NCI-H1694 (cell line): ENCODE measurements at regions not wholly inside any gene's neighbourhood (a gene's known extent, or its start where the extent isn't known, plus 50 kb on each side); places are given as distances from the start of the nearest gene placed in this dataset.
"Not testable (repeated sequence)": the region's sequence is repeated elsewhere in the genome, so short reads cannot be mapped to it uniquely, and the experiment has no call there.

Experiments
- DNase-seq: peaks from one replicate; lab custom pipeline; 2025; lab: John Stamatoyannopoulos, UW

DNA sequence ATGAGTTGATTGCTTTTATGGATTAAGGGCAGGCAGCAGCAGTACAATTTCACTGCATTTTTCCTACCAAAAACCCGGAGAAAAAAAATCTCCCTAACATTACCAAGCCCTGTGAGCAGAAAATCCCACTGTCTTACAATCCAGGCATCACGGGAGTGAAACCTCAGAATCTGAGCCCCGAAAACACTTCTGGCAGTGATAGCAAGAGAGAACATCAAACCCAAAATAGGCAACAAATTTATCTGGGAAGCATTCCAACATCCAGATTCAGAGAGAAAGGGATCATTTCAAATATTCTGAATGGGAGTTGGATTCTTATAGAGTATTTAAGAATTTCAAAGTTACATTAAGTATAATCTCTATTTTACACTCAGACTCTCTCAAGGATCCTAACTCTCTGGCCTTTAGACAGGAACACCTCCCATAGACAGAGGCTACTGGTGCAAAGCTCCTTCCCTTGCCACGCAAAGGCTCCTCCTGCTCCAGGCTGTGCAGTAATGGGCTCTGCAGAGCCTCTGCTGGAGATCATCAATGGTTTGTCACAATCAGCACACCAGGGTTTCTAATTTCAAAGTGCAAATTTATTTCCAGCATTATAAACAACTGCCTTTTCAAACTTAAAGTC lies 256.9 kb downstream of the PARM1 start:
- DNase-seq, result no peak

DNA sequence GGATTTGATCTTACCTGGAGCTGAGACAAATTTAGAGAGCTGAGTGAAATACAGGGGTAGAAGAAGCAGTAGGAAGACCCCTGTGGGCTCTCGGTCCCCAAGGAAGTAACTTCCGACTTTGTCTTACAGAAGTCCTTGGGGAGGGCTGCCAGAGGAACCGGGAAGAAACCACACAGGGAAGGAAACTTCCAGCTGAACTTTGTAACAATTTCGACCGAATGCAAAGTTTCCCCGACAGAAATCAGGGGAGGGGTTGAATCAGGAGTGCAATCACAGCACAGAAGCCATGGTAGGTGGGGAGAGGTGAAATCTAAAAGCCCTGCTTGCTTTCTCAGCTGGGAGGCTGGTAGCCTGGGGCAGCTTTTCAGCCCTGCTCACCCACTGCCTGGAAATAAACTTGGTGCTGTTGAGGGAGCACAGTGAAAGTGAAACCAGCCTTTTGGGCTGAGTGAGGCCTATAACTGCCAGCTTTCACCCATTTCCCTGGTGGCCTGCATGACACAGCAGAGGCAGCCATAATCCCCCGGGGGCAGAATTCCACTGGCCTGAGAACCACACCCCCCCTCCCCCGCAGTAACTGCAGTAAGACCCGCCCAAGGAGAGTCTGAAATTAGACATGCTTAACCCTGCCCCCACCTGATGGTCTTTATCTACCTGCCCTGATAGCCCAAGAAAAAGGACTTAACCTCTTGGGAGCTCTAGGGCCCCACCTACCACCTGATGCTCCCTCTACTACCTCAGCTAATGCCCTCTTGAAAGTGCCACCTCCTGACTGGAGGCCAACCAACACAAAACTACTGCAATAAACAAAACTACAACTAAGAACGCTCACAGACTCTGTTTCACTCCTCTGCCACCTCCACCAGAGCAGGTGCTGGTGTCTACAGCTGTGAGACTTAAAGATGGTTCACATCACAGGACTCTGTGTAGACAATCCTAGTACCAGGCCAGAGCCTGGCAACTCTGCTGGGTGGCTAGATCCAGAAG lies 248.2 kb downstream of the PARM1 start:
- no peak for DNase-seq

DNA sequence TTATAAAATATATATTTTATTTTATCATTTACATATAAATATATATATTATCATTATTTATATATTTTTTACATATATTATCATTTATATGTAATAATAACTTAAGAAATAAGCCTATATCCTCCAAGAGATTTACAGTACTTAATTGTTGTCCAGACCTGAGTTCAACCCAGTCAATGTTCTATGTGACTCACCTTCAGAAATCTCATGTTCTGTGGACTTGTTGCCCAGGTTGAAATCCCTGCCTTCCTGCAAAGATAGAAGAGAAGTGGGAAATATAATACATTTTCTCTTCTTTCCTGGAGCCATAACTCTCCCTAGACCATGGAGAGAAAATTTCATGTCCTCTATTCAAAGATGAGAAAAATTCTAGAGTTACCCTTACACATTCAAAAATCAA lies 247.3 kb downstream of the PARM1 start:
- DNase-seq, result no peak

DNA sequence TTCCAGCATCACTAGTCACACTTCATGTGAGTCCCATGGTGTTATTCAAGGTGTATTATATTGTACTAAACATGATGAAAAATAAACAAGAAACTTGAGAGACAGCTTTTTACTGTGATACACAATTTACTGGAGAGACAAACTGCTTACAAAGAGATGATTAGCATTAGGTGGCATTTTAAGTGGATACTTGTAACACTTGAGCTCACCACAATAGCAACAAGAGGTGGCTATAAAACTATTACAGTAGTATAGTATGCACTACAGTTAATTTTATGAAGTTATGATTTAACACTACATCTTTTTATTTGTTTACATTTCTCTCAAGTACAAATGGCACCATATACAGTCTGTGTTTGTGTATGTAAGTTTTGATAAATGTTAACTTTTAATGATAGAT lies 246.6 kb downstream of the PARM1 start:
- no peak for DNase-seq

DNA sequence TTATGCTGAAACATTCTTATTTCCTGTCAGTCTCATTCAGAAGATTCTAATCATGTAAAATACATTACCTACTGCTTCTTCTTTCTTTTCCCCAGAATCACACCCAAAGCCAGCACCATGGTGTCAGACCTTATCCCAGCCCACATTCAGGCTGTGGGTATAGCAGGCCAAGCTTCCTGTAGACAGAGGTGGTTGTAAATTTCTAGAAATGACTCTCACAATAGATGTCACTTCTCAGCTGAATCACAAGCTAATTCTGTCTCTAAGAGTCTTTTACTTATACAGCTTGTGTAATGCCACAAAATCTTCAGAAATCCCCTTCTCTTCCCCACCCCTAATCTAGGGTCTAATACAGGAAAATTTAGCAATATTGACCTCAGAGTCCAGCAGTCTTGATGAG lies 239.6 kb downstream of the PARM1 start:
- DNase-seq, result no peak

DNA sequence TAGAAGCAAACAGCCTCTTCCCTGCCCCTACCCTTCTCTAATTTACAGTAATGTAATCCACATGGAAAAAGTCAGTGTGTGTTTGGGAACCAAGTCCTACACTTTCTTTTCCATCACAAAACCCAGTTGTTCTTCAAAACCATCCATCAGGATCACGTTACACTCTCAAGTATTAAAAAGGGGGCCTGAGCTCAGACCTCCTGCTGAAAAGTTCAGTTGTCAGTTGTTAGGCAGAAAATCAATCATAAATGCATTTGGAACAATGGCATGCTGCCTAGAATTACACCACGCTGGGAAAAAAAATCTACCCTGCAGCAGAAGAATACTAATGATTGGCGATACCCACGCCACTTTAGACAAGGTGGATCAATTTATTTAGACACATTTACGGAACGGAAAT lies 236.5 kb downstream of the PARM1 start:
- no peak for DNase-seq

DNA sequence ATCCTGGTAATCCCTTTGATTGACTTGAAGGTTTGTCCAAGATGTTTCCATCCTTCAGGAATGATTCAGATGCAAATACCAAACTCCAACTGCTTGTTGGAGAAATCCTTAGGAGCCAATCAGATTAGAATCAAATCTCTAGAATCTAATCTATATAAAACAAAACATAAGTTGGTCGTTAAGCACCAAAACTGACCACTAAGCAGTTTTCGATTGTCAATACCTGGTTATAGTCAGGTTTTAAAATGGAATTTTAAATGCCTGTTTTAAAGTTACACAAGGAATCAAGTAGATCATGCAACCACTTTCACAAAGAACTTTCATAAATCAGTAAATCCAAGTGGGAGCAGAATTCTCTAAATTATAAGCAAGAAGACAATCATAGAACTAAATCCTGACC lies 236.1 kb downstream of the PARM1 start:
- no peak for DNase-seq

DNA sequence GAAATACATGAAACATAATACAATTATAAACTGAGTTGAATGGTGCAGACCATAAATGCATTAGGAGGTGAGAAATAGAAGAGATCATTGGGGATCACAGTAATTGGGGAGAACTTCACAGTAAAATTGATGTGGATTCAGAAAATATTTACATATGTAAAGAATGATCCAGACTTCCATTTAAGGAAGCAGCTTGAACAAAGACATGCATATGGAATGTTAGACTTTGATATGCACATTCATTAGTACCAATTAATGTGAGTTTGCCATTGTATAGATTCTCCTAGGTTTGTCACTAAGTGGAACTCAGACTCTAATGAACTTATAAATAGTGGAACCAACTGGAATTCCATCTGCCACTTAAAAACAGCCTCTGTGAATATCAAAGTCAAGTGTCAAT lies 235.6 kb downstream of the PARM1 start:
- DNase-seq, result no peak

DNA sequence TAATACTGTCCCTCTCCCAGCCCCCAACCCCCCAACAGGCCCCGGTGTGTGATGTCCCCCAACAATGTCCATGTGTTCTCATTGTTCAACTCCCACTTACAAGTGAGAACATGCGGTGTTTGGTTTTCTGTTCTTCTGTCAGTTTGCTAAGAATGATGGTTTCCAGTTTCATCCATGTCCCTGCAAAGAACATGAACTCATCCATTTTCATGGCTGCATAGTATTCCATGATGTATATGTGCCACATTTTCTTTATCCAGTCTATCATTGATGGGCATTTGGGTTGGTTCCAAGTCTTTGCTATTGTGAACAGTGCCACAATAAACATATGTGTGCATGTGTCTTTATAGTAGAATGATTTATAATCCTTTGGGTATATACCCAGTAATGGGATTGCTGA lies 232.2 kb downstream of the PARM1 start:
- DNase-seq, result not testable (repeated sequence)

DNA sequence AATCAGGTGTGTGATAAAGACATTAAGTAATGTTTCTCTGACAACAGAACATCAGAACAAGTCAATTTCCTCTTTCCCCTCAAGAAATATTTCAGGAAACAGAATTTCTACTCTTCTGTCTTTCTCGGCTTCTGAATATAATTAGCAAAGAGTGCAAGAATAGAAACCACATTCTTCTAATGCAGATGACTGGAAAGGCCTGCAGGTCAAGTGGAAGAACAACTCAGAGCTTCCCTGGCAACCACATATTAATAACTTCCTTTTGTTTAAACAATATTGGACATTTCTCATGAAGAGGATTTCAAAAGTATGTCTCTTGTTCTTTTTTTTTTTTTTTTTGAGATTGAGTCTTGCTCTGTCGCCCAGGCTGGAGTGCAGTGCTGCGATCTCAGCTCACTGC lies 225.5 kb downstream of the PARM1 start:
- no peak for DNase-seq

DNA sequence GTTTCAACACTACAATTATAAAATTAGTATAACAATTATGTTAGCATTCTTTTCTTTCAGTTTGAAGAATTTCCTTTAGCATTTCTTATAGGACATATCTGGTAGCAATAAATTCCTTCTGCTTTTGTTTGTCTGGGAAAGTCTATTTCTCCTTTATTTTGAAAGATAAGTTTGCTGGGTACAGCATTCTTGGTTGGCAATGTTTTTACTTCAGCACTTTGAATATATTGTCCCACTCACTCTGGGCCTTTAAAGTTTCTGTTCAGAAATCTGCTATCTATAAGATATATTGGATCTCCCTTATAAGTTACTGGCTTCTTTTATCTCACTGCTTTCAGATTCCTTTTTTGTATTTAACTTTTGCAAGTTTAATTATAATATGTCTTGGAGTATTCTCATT lies 222.1 kb downstream of the PARM1 start:
- DNase-seq, result no peak

DNA sequence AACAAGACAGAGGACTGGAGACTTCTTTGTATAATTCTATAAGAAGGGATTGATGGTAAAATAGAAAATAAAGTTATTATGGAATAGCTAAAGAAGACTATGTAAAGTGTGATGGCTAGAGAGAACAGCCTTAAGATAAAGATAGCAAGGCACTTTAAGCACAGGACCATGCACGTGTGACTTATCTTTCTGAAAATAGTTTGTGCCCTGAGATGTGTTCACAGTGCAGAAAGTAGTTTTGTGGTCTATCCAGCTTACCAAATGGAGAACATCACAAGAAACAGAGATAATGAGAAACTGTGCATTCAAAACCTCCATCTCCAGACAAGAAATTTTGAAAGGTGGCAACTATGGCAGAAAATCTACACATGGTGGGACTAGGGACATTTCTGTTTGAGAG lies 213.3 kb downstream of the PARM1 start:
- no peak for DNase-seq

DNA sequence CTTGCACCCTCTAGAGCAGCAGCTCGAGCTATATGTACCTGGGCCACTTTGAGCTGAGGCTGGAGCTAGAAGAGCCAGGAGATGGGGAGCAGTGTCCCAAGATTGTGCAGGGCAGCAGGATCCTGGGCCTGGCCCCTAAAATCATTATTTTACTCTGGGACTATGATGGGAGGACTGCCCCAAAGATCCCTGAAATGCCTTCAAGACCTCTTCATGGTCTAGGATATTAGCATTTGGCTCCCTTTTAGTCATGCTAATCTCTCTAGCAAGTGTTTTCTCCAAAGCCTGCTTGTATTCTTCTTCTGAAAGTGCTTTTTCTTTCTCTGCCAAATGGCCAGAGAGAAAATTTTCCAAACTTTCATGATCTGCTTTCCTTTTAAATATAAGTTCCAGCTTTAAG lies 211.6 kb downstream of the PARM1 start:
- DNase-seq, result no peak

DNA sequence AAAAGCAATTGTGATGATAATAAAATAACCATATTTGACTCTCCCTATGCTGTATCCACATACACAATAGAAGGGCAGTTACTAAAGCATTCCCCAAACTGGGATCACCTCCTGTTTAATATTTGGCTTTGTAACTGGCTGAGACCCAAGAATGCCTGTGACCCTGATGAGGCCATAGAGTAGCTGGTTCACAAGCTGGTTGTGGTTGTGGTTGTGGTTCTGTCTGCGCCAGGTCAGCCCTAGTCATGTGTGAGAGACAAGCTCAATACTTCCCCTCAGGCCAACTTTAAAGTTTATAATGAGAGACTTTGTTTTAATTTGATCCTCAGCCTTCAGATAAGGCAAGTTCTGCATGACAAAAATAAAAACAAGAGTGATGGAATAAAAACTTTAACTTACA lies 209.9 kb downstream of the PARM1 start:
- DNase-seq, result no peak

DNA sequence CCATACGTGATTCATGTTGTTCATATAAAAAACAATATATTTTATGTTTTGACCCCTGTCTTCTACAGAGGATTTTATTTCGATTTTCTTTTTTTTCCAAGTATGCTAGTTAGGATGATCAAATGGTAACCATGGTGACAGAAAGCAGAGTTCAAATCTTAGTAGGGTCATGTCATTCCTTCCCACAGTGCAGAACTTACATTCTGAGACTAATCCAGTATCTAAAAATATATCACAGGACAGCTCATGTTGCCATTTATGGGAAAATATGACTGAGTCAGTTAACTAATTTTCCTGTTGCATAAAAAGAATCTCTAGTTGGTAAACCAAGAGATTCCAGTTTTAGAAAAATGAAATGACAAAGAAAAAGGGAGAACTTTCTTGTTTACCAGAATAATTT lies 209.5 kb downstream of the PARM1 start:
- DNase-seq, result no peak

DNA sequence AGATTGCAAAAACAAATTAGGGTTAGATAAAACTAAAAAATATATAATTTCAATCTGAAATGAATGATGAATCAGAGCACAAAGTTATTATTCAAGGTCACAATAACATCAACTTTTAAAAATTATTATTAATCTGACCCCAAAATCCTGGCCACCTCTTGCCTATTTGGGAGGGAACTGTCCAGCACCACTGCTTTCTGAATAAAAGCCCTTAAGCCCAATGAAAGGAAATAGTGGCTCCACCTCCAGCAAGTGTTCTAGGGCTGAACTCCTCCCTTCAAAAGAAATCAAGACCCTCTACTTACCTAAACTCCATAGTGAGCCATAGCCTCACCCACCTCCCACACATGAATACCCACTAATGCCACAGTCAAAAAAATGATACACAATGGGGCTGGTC lies 208.2 kb downstream of the PARM1 start:
- DNase-seq, result no peak

DNA sequence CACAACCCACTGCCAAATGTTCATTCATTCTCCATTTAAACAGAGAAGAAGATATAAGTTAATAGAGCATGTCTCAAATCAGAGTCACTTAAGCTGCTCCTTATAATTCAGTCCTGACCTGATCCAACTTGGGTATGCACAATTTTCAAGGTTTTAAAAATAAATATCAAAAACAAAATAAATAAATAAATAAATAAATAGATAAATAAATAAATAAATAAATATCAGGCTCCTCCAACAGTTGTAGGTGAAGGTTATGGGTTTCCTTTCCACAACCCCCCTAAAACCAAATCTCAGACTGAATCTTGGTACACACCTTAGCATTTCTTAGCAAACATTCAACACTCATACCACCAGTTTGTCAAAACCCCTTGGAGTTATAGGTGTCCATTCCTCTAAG lies 204.4 kb downstream of the PARM1 start:
- no peak for DNase-seq

DNA sequence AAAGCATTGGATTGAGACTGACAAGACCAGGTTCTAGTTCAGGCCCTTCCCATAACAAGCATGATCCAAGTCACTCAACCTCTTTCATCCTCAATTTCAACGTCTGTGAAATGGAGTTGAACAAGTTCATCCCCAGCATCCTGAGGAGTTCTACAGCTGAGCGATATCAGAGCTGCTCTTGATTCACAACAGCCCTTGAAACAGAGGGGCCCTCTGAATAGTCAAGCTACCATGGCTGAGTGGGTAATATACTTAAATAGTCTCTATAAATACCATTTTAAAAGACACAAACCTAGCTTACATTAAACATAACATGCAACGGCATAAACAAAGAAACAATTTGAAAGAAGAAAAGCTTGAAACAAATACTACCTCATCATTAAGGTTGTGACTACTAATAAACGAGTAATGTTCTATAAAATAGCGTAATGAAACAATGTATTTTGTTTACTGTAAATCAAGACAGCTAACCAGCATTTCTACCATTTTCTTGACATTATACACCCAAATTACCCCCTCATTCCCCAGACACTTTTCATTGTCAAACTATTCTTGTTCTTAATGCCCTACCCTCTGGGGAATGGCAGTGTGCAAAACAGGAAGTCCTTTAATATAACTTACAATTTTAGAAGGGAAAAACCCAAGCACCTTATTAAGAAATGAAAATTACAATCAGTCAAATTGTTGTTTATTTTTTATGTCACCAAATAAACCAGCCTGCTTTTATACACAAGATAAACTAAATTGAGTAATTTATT lies 202.3 kb downstream of the PARM1 start:
- no peak for DNase-seq

DNA sequence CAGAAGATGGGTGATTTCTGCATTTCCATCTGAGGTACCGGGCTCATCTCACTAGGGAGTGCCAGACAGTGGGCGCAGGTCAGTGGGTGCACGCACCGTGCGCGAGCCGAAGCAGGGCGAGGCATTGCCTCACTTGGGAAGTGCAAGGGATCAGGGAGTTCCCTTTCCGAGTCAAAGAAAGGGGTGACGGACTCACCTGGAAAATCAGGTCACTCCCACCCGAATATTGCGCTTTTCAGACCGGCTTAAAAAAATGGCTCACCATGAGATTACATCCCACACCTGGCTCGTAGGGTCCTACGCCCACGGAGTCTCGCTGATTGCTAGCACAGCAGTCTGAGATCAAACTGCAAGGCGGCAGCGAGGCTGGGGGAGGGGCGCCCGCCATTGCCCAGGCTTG lies 194.0 kb downstream of the PARM1 start:
- not testable (repeated sequence) for DNase-seq

DNA sequence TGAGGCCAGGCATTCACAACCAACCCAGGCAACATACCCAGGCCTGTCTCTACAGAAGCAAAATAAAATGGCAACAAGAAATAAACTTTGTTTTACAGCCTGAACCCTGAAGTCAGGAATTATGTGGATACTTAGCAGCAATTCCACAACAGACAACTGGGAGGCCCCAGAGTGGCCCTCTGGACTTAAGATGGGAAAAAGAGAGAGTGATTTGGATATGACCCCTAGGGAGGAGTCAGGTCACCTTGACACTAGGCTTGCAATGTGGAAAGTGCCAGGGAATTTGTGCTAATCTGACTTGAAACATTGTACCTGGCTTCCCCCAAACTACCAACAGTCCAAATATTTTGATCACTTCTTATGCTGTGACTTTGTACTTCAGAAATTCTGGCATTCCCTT lies 193.1 kb downstream of the PARM1 start:
- no peak for DNase-seq

DNA sequence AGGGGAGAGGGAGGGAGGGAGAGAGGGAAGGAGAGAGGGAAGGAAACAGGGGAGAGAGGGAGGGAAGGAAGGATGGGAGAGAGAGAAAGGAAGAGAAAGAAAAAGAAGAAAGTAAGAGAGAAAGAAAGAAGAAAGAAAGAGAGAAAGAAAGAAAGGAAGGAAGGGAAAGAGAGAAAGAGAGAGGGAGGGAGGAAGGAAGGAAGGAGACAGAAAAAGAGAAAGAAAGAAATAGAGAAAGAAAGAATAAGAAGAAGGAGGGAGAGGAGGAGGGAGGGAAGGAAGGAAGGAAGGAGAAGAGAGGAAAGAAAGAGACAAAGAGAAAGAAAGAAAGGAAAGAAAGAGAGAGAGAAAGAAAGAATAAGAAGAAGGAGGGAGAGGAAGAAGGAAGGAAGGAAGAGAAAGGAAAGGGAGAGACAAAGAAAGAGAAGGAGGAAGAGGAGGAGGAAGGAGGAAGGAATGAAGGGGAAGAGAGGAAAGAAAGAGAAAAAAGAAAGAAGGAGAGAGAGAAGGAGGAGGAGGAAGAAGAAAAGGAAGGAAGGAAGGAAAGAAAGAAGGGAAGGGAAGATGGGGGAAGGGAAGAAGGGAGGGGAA lies 189.6 kb downstream of the PARM1 start:
- no peak for DNase-seq

DNA sequence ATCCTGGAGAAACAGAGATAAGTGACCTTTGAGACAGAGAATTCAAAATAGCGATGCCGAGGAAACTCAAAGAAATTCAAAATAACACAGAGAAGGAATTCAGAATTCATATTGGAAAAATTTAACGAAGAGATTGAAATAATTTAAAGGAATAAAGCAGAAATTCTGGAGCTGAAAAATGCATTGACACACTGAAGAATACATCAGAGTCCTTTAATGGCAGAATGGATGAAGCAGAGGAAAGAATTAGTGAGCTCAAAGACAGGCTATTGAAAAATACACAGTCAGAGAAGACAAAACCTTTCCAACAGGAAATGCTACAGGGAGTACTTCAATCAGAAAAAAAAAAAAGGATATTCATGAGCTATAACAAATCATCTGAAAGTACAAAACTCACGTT lies 185.8 kb downstream of the PARM1 start:
- DNase-seq, result no peak

DNA sequence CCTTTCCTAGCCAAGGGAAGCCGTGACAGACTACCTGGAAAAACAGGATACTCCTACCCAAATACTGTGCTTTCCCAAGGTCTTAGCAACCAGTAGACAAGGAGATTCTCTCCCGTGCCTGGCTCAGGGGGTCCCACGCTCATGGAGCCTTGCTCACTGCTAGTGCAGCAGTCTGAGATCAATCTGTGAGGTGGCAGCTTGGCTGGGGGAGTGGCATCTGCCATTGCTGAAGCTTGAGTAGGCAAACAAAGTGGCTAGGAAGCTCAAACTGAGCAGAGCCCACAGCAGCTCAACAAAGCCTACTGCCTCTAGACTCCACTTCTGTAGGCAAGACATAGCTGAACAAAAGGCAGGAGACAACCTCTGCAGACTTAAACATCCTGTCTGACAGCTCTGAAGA lies 177.1 kb downstream of the PARM1 start:
- DNase-seq, result no peak
